ENCODE measurements at regions not wholly inside any gene's neighbourhood (a gene's known extent, or its start where the extent isn't known, plus 50 kb on each side); places are given as distances from the start of the nearest gene placed in this dataset.

GRCh38 chr11:10397226-10397987 is 57.7 kb upstream of the AMPD3 start:
- peaks cover 23% of the 10 kb centered on the region for H3K27me3 Mint-ChIP-seq (ENCODE audit: low read depth, unreplicated experiment)
- Histone ChIP-seq H3K27me3 (ENCODE audit: insufficient read depth, low read length) (no peaks in the 10 kb centered on the region), H3K9ac (ENCODE audit: low read length) (no peak overlapping the region), H3K4me3 (ENCODE audit: insufficient read depth, low read depth, low read length) (no peak overlapping the region), H3K9me3 (ENCODE audit: insufficient read depth, low read depth, low read length) (no peaks in the 10 kb centered on the region), H2AFZ (ENCODE audit: low read depth, low read length) (no peak overlapping the region), H3K4me1 (ENCODE audit: insufficient read depth, low read length) (peaks cover 26% of the 10 kb centered on the region), H3K4me2 (ENCODE audit: low read length) (no peak overlapping the region), H3K79me2 (ENCODE audit: insufficient read depth, low read length) (no peaks in the 10 kb centered on the region), H4K20me1 (ENCODE audit: insufficient read depth, low read length) (no peaks in the 10 kb centered on the region), H3K27ac (ENCODE audit: low read depth, low read length) (no peak overlapping the region), H3K36me3 (ENCODE audit: insufficient read depth, low read length) (no peaks in the 10 kb centered on the region)
- no peak overlapping the region for H3K27ac Mint-ChIP-seq (ENCODE audit: unreplicated experiment)
- no peak for TF ChIP-seq EZH2 (IDR thresholded peaks at IDR 0.05; ENCODE audit: insufficient read depth, low read length)
- no peak for TF ChIP-seq CTCF (IDR thresholded peaks at IDR 0.05; ENCODE audit: insufficient read depth, low read depth, low read length)
- DNase-seq (ENCODE audit: low read depth) (no peak), FAIRE-seq (no peak)
- peaks cover 4% of the 10 kb centered on the region for H3K9me3 Mint-ChIP-seq (ENCODE audit: unreplicated experiment)
- H3K4me1 Mint-ChIP-seq (ENCODE audit: low read depth, unreplicated experiment), result peaks cover 12% of the 10 kb centered on the region
- H3K4me3 Mint-ChIP-seq (ENCODE audit: unreplicated experiment), result no peak overlapping the region
- no peaks in the 10 kb centered on the region for H3K36me3 Mint-ChIP-seq (ENCODE audit: low read depth, unreplicated experiment)

- no peaks in the 10 kb centered on the region for H4K20me1 ChIP-seq (ENCODE audit: insufficient read depth, low read length)
- no peak overlapping the region for H3K4me3 ChIP-seq (ENCODE audit: insufficient read depth, low read depth, low read length)
- no peak overlapping the region for H3K27ac Mint-ChIP-seq (ENCODE audit: unreplicated experiment)
- no peaks in the 10 kb centered on the region for H3K36me3 ChIP-seq (ENCODE audit: insufficient read depth, low read length)
- DNase-seq (ENCODE audit: low read depth), result no peak
- no peaks in the 10 kb centered on the region for H3K27me3 ChIP-seq (ENCODE audit: insufficient read depth, low read length)
- TF ChIP-seq EZH2 (IDR thresholded peaks at IDR 0.05; ENCODE audit: insufficient read depth, low read length) (no peak), CTCF (IDR thresholded peaks at IDR 0.05; ENCODE audit: insufficient read depth, low read depth, low read length) (no peak)
- no peaks in the 10 kb centered on the region for H3K79me2 ChIP-seq (ENCODE audit: insufficient read depth, low read length)
- no peak for FAIRE-seq
- H3K4me1 ChIP-seq (ENCODE audit: insufficient read depth, low read length), result peaks cover 19% of the 10 kb centered on the region
- H3K4me3 Mint-ChIP-seq (ENCODE audit: unreplicated experiment), result no peak overlapping the region
- H3K9me3 Mint-ChIP-seq (ENCODE audit: unreplicated experiment), result peaks cover 3% of the 10 kb centered on the region
- no peak overlapping the region for H2AFZ ChIP-seq (ENCODE audit: low read depth, low read length)
- H3K4me1 Mint-ChIP-seq (ENCODE audit: low read depth, unreplicated experiment), result peaks cover 7% of the 10 kb centered on the region
- no peaks in the 10 kb centered on the region for H3K9me3 ChIP-seq (ENCODE audit: insufficient read depth, low read depth, low read length)
- no peaks in the 10 kb centered on the region for H3K36me3 Mint-ChIP-seq (ENCODE audit: low read depth, unreplicated experiment)
- H3K27ac ChIP-seq (ENCODE audit: low read depth, low read length), result no peak overlapping the region
- H3K9ac ChIP-seq (ENCODE audit: low read length), result no peak overlapping the region
- H3K4me2 ChIP-seq (ENCODE audit: low read length), result no peak overlapping the region
- H3K27me3 Mint-ChIP-seq (ENCODE audit: low read depth, unreplicated experiment), result peaks cover 34% of the 10 kb centered on the region
Measured at GRCh38 chr11:10398525-10398924, 56.5 kb upstream of the AMPD3 start.

- Mint-ChIP-seq H3K27ac (ENCODE audit: unreplicated experiment) (no peak overlapping the region), H3K9me3 (ENCODE audit: unreplicated experiment) (peaks cover 3% of the 10 kb centered on the region), H3K27me3 (ENCODE audit: low read depth, unreplicated experiment) (peaks cover 36% of the 10 kb centered on the region), H3K36me3 (ENCODE audit: low read depth, unreplicated experiment) (no peaks in the 10 kb centered on the region), H3K4me3 (ENCODE audit: unreplicated experiment) (no peak overlapping the region), H3K4me1 (ENCODE audit: low read depth, unreplicated experiment) (peaks cover 4% of the 10 kb centered on the region)
- Histone ChIP-seq H3K4me3 (ENCODE audit: insufficient read depth, low read depth, low read length) (no peak overlapping the region), H3K4me1 (ENCODE audit: insufficient read depth, low read length) (peaks cover 5% of the 10 kb centered on the region), H3K27me3 (ENCODE audit: insufficient read depth, low read length) (no peaks in the 10 kb centered on the region), H3K9me3 (ENCODE audit: insufficient read depth, low read depth, low read length) (no peaks in the 10 kb centered on the region), H3K27ac (ENCODE audit: low read depth, low read length) (no peak overlapping the region), H3K79me2 (ENCODE audit: insufficient read depth, low read length) (no peaks in the 10 kb centered on the region), H4K20me1 (ENCODE audit: insufficient read depth, low read length) (no peaks in the 10 kb centered on the region), H3K36me3 (ENCODE audit: insufficient read depth, low read length) (no peaks in the 10 kb centered on the region), H2AFZ (ENCODE audit: low read depth, low read length) (no peak overlapping the region), H3K4me2 (ENCODE audit: low read length) (no peak overlapping the region), H3K9ac (ENCODE audit: low read length) (no peak overlapping the region)
- TF ChIP-seq CTCF (IDR thresholded peaks at IDR 0.05; ENCODE audit: insufficient read depth, low read depth, low read length) (no peak), EZH2 (IDR thresholded peaks at IDR 0.05; ENCODE audit: insufficient read depth, low read length) (no peak)
- FAIRE-seq, result no peak
- no peak for DNase-seq (ENCODE audit: low read depth)
Measured at GRCh38 chr11:10400856-10401255, 54.2 kb upstream of the AMPD3 start.
